Inflammatory macrophage treated with lipopolysaccharide for 1 hour (primary cell): ENCODE measurements at regions not wholly inside any gene's neighbourhood (a gene's known extent, or its start where the extent isn't known, plus 50 kb on each side); places are given as distances from the start of the nearest gene placed in this dataset.

Experiments
- DNase-seq, 2 donors: peaks; one replicate each; pipeline ENCODE4 v3.0.0-alpha.2; 2020 to 2022

DNA sequence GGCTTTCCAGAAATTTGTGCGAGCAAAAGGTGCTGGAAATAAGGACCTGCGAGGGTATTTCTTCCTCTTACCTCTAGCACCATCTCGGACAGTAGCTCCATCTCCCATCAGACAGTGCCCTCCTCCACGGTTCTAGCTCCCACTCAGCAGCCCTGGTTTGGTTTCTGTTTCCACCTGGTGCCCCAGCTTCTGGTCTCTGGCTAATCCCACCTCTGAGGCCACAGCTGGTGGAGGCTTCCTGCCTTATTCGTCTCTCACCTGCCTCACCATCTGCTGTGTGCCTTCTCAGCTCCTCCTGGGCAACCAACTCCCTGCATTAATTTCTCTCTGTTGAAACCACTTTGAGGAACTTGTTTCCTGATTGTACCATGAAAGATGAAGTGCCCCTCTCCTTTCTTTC, 162.4 kb upstream of the CDYL start:
- DNase-seq = no peak

DNA sequence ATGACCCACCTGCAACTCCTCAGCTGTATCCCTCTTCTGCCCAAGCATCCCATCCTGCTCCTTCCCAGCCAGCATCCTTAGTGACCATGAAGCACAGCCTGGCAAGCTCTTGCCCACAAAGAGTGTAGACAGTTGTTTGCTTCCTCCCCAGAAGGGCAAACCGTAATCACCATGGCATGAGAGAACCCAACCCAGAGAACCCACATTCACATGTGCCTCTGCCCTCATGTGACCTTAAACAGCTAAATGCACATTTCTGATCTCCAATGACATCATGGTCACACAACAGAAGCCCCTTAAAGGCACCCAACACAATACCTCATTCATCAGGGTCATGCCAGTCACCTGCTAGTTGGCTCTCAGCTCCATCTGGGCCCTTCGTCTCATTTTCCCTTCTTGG, 162.8 kb upstream of the CDYL start:
- DNase-seq = no peak

DNA sequence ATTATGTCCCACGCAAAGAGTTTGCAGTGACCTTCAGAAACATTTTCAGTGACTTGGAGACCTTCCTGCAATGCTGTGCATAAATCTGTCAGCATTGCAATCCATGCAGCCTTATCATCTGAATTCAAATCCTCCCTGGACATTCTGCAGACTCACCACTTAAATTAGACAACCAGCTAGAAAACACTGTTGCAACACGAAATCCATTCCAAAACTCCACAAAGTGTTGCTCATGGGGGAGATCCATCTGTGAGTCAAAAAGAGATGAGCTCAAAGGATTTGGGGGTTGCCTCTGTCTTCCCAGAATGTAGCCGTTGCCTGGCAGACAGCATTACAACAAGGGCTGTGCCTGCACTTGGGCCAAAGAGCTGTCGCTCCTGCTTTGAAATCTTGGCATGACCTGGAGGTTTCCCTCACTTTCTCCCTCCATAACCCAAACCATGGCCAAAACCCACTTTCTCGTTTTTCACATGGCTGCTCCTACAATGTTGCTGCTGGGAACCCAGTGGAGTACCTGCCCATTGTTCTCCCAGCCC, 163.5 kb upstream of the CDYL start:
- peak in 1 of 2 donors; percentile 63 for DNase-seq

DNA sequence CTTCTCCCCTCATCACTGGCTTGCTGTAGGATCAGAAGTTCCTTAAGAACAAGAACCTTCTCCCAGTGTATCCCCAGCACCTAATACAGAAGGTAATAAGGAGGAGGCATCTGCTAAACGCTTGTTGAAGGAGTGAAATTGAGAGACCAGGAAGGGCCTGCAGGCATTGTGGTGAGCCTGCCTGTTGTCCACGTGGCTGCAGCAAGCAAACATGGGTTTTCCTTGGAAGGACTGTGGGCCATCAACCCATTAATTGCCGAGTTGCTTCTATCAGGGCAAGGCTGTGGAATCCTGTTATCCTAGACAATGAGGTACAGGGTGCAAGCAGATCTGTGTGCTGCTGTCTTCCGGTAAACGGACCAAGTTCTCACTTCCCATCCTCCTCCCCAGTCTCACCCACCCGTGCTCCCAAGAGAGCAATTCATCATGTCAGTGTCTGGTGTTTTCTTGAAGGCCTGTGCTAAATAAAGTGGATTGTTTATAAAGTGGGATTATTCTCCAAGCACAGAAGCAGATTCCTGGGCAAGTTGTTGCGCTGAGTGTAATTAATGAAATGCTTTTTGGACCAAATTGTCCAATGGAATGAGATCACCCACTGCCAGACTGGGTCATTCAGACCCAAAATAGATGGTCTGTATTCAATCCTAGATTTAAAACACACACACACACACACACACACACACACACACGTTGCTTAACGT, 164.6 kb upstream of the CDYL start:
- no peak for DNase-seq

DNA sequence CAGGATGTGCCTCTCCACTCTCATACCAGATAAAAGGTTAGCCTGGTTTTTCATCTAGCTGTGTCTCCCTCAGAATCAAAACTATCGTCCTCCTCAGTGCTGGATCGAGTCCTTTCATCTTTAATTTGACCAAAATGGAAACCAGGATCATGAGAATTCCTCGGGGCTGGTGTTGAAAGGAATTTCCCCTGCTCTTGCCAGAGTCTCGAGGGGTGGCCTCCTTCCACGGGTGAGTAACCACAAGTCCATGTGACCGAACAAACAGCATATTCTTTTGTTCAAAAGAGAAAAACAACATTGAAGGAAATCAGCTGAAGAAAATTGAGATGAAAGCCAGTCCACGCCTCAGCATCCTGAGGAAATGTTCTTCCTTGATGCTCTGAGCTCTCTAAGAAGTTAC, 165.9 kb upstream of the CDYL start:
- peak in 1 of 2 donors; percentile 19 for DNase-seq

DNA sequence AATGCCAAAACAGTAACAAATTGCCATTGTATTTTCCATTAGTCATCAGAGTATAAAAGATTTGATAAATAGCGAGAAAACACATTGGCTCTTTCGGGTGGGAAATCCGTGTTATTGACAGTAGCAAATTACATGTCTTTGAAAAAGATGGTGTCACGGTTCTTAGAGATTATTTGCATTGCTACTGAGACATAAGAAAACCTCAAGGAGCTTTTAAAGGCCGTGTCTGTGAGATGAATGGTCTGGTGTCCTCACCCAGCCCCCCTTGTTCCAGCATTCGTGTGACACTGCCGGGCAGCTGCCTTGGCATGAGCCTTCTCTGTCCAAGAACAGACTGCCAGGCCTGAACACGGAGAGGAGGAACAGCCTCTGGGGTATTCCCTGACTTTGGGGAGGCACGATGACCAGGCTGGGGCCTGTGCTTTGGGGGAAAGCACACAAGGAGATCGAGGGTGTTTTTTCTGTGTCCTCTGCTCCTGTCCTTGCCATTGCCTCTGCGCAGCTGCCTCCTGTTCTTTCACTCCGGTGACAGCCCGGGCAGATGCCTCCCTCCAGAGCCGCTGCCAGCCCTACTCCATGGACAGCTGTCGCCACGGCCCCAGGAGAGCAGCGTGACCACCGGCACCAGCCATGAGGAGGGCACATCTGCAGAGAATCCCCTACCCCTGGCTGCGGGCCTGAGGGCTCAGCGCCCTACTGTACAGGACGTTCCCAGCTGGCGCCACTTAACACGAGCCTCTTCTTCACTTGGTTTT, 167.7 kb upstream of the CDYL start:
- DNase-seq = no peak

DNA sequence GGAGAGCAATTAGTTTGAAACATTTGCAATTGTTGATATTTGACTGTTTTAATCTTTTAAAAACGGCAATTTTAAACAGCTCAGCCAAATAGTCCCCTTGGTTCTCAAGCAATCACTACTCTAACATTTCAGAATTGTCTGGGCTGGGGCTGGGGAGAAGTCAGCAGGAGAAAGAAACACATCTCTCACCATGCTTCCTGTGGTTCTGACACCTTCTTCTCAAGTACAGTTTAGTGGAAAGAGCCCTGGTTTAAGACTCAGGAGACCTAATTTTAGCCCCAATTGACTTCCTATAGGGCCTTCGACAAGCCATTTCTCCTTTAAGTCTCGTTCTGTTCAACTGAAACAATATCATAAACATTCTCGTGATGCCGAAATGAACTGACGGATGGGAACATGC, 168.4 kb upstream of the CDYL start:
- no peak for DNase-seq

DNA sequence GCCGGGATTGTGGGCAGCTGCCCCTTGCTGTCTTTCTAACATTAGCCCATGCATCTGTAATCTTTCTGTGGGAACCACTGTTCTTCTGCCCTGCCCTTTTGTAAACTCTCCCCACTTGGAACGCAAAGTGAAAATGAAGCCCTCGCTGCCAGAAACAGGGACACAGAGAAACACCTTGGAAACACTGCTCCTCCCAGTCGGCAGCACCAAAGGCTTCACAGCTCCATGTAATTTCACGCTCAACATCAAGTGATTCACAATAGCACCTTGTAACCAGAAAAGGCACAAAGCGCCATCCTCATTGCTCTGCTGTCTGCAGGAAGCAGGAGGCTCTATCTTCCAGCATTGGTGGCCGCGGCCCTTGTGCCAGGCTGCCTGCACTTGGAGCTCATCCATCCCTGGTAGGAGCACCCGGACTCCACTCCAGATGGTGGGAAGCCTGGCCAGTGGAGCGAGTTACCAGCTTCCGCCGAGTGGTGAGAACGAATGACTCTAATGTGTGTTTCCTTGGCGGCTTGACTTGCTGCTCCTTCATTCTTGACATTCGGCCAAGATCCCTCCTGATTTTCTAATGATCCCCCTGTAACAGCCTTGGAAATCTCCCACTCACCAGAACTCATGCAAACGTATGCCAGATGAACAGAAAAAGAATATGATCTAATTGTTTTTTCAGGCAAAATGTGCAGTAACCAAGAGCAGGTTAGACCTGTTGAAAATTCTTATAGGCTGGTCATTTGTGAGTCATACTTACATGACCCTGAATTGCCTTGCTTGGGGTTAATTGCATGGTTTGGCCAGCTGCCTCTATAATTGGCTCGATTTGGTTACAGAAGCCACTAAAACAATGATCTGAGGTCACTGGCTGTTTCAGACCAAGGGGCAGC, 169.1 kb upstream of the CDYL start:
- DNase-seq = no peak

DNA sequence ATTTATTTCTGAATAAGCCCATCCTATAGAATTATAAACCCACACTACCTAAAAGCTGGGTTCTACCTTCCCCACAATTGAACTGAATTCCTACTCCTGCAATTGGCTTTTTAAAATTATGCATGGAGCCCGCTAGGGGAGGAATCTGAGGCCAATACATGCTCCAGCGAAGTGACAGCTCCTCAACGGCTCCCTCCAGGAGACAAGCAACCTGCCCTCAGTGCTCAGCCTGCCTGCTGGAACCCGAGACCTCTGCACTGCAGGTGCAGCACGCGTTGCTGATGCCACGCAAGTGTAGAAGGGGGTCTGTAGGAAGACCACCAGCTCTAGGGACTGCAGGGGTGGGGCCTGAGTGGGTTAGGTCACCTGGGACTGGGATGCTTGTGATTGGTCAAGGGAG, 170.2 kb upstream of the CDYL start:
- no peak for DNase-seq

DNA sequence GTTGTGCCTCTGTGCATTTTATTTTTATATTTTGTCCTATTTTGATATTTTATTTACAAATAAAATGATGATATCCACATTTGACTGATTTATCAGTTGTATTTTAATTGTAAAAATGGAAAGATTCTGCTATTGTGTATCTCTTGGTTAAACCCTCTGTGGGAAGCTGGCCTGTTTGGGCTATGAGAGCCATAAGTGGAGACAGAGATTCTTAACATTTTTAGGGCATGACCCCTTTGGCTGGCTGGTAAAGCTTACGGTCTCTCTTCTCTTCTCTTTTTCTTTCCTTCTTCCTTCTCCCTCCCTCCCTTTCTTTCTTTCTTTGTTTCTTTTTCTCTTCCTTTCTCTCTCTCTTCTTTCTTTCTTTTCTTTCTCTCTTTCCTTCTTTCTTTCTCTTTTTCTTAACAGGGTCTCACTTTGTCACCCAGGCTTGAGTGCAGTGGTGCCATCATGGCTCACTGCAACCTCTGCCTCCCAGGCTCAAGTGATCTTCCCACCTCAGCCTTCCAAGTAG, 172.3 kb upstream of the CDYL start:
- no peak for DNase-seq

DNA sequence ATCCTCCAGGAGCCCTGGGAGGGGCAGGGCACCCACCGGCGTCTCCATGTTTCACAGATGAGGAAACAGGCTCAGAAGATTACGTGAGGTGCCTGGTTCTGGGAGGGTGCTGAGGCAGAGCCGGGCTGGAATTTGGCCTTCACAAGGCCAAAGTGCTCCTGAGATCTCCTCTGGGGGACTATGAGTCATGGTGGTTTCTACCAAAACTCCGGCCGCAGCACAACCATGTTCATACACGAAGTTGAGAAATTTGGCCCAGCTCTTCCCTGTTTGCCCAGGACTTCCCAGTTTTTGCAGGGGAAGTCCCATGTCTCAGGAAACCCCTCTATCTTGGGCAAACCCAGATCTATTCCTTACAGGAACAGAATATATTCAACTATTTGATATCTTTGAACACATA, 172.9 kb upstream of the CDYL start:
- peak; percentile 94 to 99 for DNase-seq

DNA sequence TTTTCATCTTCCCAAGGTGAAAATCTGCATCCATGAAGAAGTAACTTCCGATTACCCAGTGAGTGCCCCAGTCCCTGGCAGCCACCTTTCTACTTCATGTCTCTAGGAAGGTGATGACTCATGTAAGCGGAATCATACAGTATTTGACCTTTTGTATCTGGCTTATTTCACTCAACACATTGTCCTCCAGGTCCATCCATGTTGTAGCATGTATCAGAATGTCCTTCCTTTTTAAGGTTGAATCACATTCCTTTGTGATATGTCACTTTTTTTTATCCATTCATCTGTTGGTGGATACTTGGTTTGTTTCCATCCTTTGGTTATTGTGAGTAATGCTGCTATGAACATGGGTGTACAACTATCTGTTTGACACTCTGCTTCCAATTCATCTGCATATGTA, 176.3 kb upstream of the CDYL start:
- DNase-seq = no peak

DNA sequence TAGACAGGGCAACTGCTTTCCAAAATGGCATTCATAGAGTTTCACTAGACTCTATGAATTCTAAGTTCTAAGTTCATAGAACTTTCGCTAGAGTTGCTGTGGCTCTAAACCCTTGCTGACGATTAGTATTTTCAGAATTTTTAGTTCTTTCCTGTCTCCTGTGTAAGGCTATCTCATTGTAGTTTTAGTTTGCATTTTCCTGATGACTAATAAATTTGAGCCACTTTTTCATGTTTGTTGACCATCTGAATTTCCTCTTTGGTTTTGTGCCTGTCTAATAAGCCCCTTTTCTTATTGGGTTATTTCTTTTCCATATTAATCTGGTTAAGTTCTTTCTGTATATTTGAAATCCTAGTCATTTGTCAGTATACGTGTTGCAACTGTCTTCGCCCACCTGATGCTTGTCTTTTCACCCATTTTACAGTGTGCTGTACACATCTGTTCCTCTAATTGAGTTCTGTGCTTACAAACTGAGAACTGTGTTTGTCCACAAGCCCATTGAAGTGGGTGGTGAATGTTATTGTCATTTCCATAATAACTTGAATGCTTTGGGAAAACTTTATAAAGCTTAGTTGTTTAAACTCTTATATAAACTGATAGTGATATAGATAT, 177.7 kb upstream of the CDYL start:
- DNase-seq = peak; percentile 46 to 81

DNA sequence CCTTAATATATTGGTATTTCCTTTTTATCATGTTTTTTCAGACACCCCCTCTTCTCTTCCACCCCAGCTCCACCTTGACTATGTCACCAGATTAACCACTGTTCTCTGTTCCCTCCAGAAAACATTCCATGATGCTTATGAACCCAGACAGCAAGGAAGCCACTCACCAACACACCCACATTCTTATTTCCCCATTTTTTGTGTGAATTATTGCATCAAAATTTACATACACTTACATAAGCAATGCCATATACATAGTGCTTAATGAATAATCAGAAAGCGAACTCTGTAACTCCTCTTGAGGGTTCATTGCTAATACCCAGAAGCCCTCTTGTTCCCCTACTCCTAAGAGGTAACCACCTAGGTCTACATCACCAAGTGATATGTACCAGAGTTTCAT, 182.3 kb upstream of the CDYL start:
- DNase-seq = peak; percentile 75 to 94

DNA sequence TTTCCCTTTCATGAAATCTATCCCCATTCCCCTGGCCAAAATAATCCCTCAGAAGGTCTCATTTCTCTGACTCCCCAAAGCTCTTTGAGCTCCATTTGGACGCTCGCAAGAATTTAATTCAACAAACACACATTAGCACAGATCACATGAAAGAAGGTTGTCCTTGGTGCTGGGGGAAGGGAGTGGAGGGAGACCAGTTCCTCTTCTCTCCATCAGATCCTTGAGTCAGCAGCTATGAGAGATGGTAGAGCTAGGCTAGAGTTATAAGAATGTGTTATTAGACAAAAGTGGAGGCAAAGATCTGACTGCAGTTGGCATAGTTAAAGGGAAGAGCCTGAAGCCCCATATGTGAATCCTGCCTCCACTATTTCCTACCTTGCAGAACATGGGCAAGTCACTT, 184.2 kb upstream of the CDYL start:
- no peak for DNase-seq

DNA sequence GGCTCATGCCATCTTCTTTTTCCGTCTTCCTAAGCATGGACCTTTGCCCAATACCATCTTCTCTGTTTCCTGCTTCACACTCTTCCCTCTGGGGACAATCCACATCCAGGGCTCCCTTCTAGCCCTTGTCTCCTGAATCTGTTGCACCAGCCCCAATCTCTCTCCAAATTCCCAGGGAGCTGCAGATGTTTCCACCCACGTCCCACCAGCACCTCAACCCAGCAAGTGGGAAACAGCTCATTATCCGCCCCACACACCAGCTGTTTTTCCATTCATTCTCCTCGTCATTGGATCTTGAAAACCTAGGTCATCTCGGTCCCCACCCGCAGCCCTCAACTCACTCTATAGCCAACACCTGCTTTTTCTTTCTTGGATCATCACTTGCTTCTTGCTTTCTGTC, 185.0 kb upstream of the CDYL start:
- DNase-seq = no peak

DNA sequence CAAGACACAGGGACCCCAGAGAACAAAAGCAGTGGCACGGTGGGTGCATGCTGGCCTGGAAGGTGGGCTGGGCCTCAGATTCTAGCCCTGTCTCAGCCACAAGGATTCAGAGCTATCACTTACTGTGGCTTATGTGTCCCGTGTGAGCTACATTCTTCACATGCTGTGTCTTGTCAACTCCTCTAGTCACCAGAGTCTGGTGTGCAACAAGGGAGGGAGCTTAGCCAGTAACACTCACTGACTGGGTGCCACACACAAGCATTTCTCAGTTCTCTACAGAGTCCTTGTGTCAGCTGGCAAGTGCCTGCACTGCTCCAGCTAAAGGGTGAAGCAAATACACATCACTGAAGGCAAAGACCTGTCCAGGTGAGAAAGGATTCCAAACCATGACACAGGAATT, 186.9 kb upstream of the CDYL start:
- DNase-seq = no peak

DNA sequence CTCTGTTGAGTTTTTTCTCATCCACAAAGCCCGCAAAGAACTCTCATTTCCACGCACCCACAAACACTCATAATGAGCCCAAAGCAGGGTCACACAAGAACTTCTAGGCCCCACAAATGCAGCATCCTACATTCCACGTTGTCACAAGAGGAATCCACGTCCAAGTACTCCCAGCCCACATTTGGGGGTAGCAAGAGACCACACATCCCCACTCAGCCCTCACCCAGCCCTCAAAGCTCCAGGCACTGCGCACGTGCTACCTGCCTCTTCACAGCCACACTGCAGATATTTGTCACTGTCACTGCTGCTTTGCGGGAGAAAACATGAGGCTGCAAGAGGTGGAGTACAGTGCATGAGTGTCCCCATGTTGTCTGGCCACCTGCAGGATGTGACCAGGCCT, 187.6 kb upstream of the CDYL start:
- DNase-seq = no peak

DNA sequence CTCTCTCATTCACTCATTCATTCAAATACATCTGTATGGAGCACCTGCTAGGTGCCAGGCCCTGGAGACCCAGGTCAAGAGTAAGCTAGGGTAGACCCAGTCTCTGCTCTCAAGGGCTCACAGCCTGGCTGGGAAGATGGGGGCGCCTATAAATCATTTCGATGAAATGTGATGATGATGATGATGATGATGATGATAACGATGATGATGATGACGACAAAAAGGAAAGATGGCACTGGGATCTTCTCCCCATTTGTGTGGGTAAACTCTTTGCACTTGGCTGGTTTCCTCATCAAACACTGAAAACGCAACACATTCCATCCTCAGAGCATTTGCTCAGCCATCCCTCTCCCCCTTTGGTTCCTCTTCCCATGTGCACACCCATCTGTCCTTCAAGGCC, 188.0 kb upstream of the CDYL start:
- DNase-seq = no peak

DNA sequence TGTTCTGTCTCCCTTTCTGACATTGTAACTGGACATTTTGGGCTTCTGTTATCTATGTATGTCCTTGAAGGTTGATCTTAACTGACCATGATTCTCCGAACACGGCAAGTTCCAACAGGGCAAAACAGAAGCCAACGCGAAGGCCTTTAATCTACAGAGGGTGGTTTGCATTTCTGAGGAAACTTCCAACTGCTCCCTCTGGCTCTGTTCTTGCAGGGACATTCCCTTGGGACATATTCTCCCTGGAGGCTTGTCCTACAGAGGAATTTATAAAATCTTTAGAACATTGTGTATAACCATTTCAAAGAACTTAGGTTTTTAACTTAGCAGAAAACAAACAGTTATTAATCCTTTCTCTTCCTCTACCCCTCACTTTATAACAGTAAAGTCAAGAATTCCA, 189.0 kb upstream of the CDYL start:
- DNase-seq = no peak

DNA sequence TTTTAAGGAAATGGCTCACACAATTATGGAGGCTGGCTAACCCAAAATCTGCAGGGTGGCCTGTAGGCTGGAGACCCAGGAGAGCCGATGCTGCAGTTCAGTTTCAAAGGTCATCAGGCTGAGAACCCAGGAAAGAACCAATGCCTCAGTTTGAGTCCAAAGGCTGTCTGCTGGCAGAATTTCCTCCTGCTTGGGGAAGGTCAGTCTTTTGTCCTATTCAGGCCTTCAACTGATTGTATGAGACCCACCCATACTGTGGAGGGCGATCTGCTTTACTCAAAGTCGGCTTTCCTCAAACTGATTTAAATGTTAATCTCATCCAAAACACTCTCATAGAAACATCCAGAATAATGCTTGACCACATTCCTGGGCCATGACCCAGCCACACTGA, 189.7 kb upstream of the CDYL start:
- no peak for DNase-seq

DNA sequence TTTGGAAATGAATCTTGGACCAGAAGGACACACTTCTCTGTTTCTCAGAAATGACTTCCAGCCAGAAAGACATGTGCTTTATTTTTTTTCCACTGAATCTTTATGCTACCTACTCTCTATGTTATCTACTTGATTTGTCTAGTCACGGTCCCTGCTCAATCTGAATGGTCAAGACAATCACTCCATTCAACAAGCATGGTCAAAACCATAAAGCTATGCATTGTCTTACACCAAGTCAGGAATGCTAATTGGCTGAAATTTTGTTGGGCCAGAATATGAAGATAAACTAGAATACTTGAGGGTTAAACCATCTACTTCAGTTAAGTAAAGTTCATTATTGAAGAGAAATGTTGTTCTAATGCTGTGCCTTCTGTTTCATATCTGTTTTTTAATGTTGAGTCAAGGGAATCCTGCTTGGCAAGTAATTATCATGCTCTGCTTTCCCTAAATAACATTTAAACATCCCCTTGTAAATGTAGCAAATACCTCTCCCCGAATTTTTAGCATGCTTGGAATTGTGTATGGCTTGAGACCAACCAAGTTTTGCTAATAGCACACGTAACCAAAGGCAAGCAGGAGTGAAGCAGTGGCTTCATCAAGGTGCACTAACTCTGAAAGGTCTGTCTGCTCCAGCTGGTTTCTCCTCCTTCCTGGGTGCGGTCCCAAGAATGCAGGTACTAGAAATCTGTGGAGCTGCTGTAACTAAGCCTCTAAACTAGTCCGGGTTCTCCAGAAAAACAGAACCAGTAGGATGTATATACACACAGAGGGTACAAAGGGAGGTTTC, 190.3 kb upstream of the CDYL start:
- no peak for DNase-seq
